Calu3 (cell line): ENCODE measurements at regions not wholly inside any gene's neighbourhood (a gene's known extent, or its start where the extent isn't known, plus 50 kb on each side); places are given as distances from the start of the nearest gene placed in this dataset.

Source experiments
- BruUV-seq: library from RNA; stranded (reverse); fragments of 400-500 nt; replicated peaks from 2 replicates; lab custom pipeline; 2021; lab: Mats Ljungman, UMichigan
- CTCF ChIA-PET: fragments of 300-600 bp; sonication (Branson Sonifier 250); formaldehyde crosslinking; loops from one replicate; lab custom pipeline; 2022; ENCODE audit warnings: antibody characterized with exemption; lab: Charles Lee
- DNase-seq: peaks from one replicate; pipeline ENCODE4 v3.0.0; 2022
- H3K27ac Mint-ChIP-seq: one replicate; pipeline ENCODE4 v1.8.0; 2022; ENCODE audit warnings: mixed read lengths; ENCODE audit not compliant: unreplicated experiment
- H3K27me3 Mint-ChIP-seq: one replicate; pipeline ENCODE4 v1.8.0; 2022; ENCODE audit warnings: mixed read lengths; ENCODE audit not compliant: unreplicated experiment
- H3K36me3 Mint-ChIP-seq: one replicate; pipeline ENCODE4 v1.8.0; 2022; ENCODE audit warnings: mild to moderate bottlenecking, moderate library complexity, mixed read lengths; ENCODE audit not compliant: insufficient read depth, unreplicated experiment
- H3K4me1 Mint-ChIP-seq: one replicate; pipeline ENCODE4 v1.8.0; 2022; ENCODE audit warnings: mild to moderate bottlenecking, low read depth, mixed read lengths; ENCODE audit not compliant: unreplicated experiment
- H3K4me3 Mint-ChIP-seq: one replicate; pipeline ENCODE4 v1.8.0; 2022; ENCODE audit warnings: mild to moderate bottlenecking, low read depth, moderate library complexity, mixed read lengths; ENCODE audit not compliant: unreplicated experiment
- H3K9me3 Mint-ChIP-seq: one replicate; pipeline ENCODE4 v1.8.0; 2022; ENCODE audit warnings: low read depth, mixed read lengths; ENCODE audit not compliant: unreplicated experiment
- CTCF ChIP-seq: fragments of 200-600 bp; IDR thresholded peaks from one replicate; pipeline ENCODE4 v1.8.0; 2022; ENCODE audit warnings: antibody characterized with exemption; ENCODE audit not compliant: unreplicated experiment
- intact Hi-C: fragments of 100-400 bp; cut with micrococcal nuclease; formaldehyde crosslinking; loops from one replicate; pipeline ENCODE4 v1.10.0; 2022; ENCODE audit not compliant: unreplicated experiment

GRCh38 chr14:83830316-83830715 lies 1699.6 kb upstream of the FLRT2 start:
- Mint-ChIP-seq H3K36me3 (no peaks in the 10 kb centered on the region), H3K9me3 (peaks cover 7% of the 10 kb centered on the region), H3K27me3 (no peaks in the 10 kb centered on the region), H3K4me3 (no peak overlapping the region), H3K27ac (no peak overlapping the region), H3K4me1 (no peaks in the 10 kb centered on the region)
- DNase-seq, result no peak
- intact Hi-C loops, result no loop called here
- no TSS peak for BruUV-seq
- no peak for TF ChIP-seq CTCF
- CTCF ChIA-PET, result no interaction called here

- Mint-ChIP-seq H3K27me3 (no peaks in the 10 kb centered on the region), H3K4me1 (no peaks in the 10 kb centered on the region), H3K4me3 (no peak overlapping the region), H3K27ac (no peak overlapping the region), H3K36me3 (no peaks in the 10 kb centered on the region), H3K9me3 (peaks cover 9% of the 10 kb centered on the region)
- DNase-seq, result no peak
- intact Hi-C loops, result no loop called here
- no peak for TF ChIP-seq CTCF
- CTCF ChIA-PET, result no interaction called here
- no TSS peak for BruUV-seq
Measured at GRCh38 chr14:83838226-83838625, 1691.7 kb upstream of the FLRT2 start.

GRCh38 chr14:83842547-83842946 lies 1687.4 kb upstream of the FLRT2 start:
- intact Hi-C loops, result no loop called here
- CTCF ChIA-PET, result no interaction called here
- no peak for TF ChIP-seq CTCF
- no peak overlapping the region for H3K27ac Mint-ChIP-seq
- no peak overlapping the region for H3K4me3 Mint-ChIP-seq
- no peaks in the 10 kb centered on the region for H3K36me3 Mint-ChIP-seq
- H3K4me1 Mint-ChIP-seq, result no peaks in the 10 kb centered on the region
- no peaks in the 10 kb centered on the region for H3K27me3 Mint-ChIP-seq
- no TSS peak for BruUV-seq
- DNase-seq, result no peak
- H3K9me3 Mint-ChIP-seq, result peaks cover 7% of the 10 kb centered on the region

GRCh38 chr14:83847102-83847501 lies 1682.8 kb upstream of the FLRT2 start:
- no peaks in the 10 kb centered on the region for H3K36me3 Mint-ChIP-seq
- H3K9me3 Mint-ChIP-seq, result peaks cover 7% of the 10 kb centered on the region
- no peaks in the 10 kb centered on the region for H3K4me1 Mint-ChIP-seq
- no peak overlapping the region for H3K4me3 Mint-ChIP-seq
- H3K27ac Mint-ChIP-seq, result no peak overlapping the region
- no peak for DNase-seq
- BruUV-seq, result no TSS peak
- CTCF ChIA-PET, result no interaction called here
- TF ChIP-seq CTCF, result no peak
- no peaks in the 10 kb centered on the region for H3K27me3 Mint-ChIP-seq
- intact Hi-C loops, result no loop called here
